ENCODE measurements at regions not wholly inside any gene's neighbourhood (a gene's known extent, or its start where the extent isn't known, plus 50 kb on each side); places are given as distances from the start of the nearest gene placed in this dataset.

- H3K27me3 ChIP-seq (ENCODE audit: control insufficient read depth, insufficient read depth, low read length): no peaks in the 10 kb centered on the region
- intact Hi-C loops (cut with micrococcal nuclease; ENCODE audit: unreplicated experiment) (loop anchor here (10.0 kb wide), 1 partner anchor 409 kb away; no protein-coding TSS in a partner anchor), in situ Hi-C loops (cut with HindIII; ENCODE audit: low pct_unique_long_range_greater_than_20kb, low sequenced_read_pairs) (no loop called here)
- ChIA-PET POLR2A (interaction anchor here (0.5 kb wide), 1 partner anchor 974 kb away, joined by 3 read pairs; no protein-coding TSS in a partner anchor), CTCF (interaction anchor here (0.6 to 1.4 kb wide), 2 partner anchors 11 to 590 kb away, joined by 3 to 4 read pairs; no protein-coding TSS in a partner anchor)
- no peak for TF ChIP-seq SIN3A (IDR thresholded peaks at IDR 0.05; ENCODE audit: borderline replicate concordance, insufficient read depth, low read depth, low read length)
- no peak for TF ChIP-seq POLR2AphosphoS5 (IDR thresholded peaks at IDR 0.05; ENCODE audit: low read depth, low read length)
- TF ChIP-seq TCF7L2 (IDR thresholded peaks at IDR 0.05; ENCODE audit: low read depth, low read length): no peak
- TF ChIP-seq CTCF (IDR thresholded peaks at IDR 0.05): no peak
- no peak for TF ChIP-seq REST (IDR thresholded peaks at IDR 0.05; ENCODE audit: insufficient read depth in 1 of 2, low read depth in 2 of 2, low read length in 1 of 2)
- H3K36me3 ChIP-seq (ENCODE audit: control insufficient read depth, insufficient read depth, low read length): no peaks in the 10 kb centered on the region
- H3K4me1 ChIP-seq (ENCODE audit: control insufficient read depth, insufficient read depth, low read length): peaks cover 56% of the 10 kb centered on the region
- ATAC-seq: no peak
- DNase-seq (ENCODE audit: low read depth, low spot score): no peak
- H3K4me3 ChIP-seq (ENCODE audit: low read depth in 2 of 2, low read length in 2 of 2): no peak overlapping the region
- no TSS peak for BruUV-seq (replicated peaks)
- H3K27ac ChIP-seq (ENCODE audit: low read length): peak overlapping the region; percentile 74
- no peaks in the 10 kb centered on the region for H3K9me3 ChIP-seq (ENCODE audit: control insufficient read depth, insufficient read depth, low read depth, low read length)
These were observed 101.4 kb downstream of the PERP start for GRCh38 chr6:138005846-138006245.

GRCh38 chr6:138007014-138007472 is 100.2 kb downstream of the PERP start:
- BruUV-seq (replicated peaks): no TSS peak
- H3K4me3 ChIP-seq (ENCODE audit: low read depth in 2 of 2, low read length in 2 of 2): no peak overlapping the region
- intact Hi-C loops (cut with micrococcal nuclease; ENCODE audit: unreplicated experiment): loop anchor here (10.0 kb wide), 1 partner anchor 408 kb away; no protein-coding TSS in a partner anchor
- H3K27me3 ChIP-seq (ENCODE audit: control insufficient read depth, insufficient read depth, low read length): no peaks in the 10 kb centered on the region
- H3K27ac ChIP-seq (ENCODE audit: low read length): peak overlapping the region; percentile 74
- ATAC-seq (peak; percentile 42; the same call in 1 of the 2 replicates), DNase-seq (ENCODE audit: low read depth, low spot score) (no peak)
- in situ Hi-C loops (cut with HindIII; ENCODE audit: low pct_unique_long_range_greater_than_20kb, low sequenced_read_pairs): no loop called here
- CTCF ChIA-PET: interaction anchor here (0.6 to 1.4 kb wide), 4 partner anchors 10 to 776 kb away, joined by 4 to 6 read pairs (median 6); no protein-coding TSS in a partner anchor
- no peaks in the 10 kb centered on the region for H3K9me3 ChIP-seq (ENCODE audit: control insufficient read depth, insufficient read depth, low read depth, low read length)
- peaks cover 56% of the 10 kb centered on the region for H3K4me1 ChIP-seq (ENCODE audit: control insufficient read depth, insufficient read depth, low read length)
- TF ChIP-seq REST (IDR thresholded peaks at IDR 0.05; ENCODE audit: insufficient read depth in 1 of 2, low read depth in 2 of 2, low read length in 1 of 2) (no peak), TCF7L2 (IDR thresholded peaks at IDR 0.05; ENCODE audit: low read depth, low read length) (0 out of 2 replicates have a peak, but pooled peaks have one; percentile 31), CTCF (IDR thresholded peaks at IDR 0.05) (peak; percentile 88), SIN3A (IDR thresholded peaks at IDR 0.05; ENCODE audit: borderline replicate concordance, insufficient read depth, low read depth, low read length) (no peak), POLR2AphosphoS5 (IDR thresholded peaks at IDR 0.05; ENCODE audit: low read depth, low read length) (no peak)
- no peaks in the 10 kb centered on the region for H3K36me3 ChIP-seq (ENCODE audit: control insufficient read depth, insufficient read depth, low read length)
- POLR2A ChIA-PET: interaction anchor here (1.4 kb wide), 1 partner anchor 13 kb away, joined by 4 read pairs; no protein-coding TSS in a partner anchor

All from Panc1 (cell line).